ENCODE measurements at regions not wholly inside any gene's neighbourhood (a gene's known extent, or its start where the extent isn't known, plus 50 kb on each side); places are given as distances from the start of the nearest gene placed in this dataset.

DNA sequence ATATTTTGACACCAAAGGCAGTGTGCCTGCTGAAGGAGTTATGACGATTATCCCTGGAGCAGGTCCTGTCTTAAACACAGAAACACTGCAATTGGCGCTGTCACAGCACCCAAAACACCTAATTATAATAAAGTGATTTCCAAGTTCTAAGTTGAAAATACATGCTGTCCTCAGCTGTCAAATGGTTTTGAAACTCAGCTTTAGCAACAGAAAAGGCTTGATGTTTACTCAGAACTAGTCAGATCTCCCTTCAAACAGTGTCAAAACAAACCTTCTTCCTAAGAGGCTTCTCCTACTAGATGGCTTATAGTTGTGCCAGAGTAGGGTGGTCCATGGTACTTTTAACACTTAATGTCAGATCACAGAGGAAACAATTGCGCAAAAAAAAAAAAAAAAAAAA is 87.2 kb upstream of the IRX1 start:
- no peak for TF ChIP-seq SIN3A (IDR thresholded peaks at IDR 0.05; ENCODE audit: borderline replicate concordance, insufficient read depth, low read depth, low read length)
- no peak for TF ChIP-seq CTCF (IDR thresholded peaks at IDR 0.05)
- no peak for TF ChIP-seq TCF7L2 (IDR thresholded peaks at IDR 0.05; ENCODE audit: low read depth, low read length)

Measured in Panc1 (cell line).